H1 (cell line): ENCODE measurements at regions not wholly inside any gene's neighbourhood (a gene's known extent, or its start where the extent isn't known, plus 50 kb on each side); places are given as distances from the start of the nearest gene placed in this dataset.

Experiments
- CTCF ChIA-PET: fragments of 300-600 bp; sonication (Branson Sonifier 250); formaldehyde crosslinking; loops from one replicate; lab custom pipeline; 2021; ENCODE audit not compliant: partially characterized antibody; lab: Charles Lee
- POLR2A ChIA-PET: fragments of 300-600 bp; sonication (Branson Sonifier 250); formaldehyde crosslinking; loops from one replicate; lab custom pipeline; 2021; ENCODE audit warnings: inconsistent platforms; ENCODE audit not compliant: partially characterized antibody; lab: Charles Lee
- DNase-seq, 2 experiments: peaks; one replicate each; pipeline versions ENCODE4 v3.0.0 to v3.0.0-alpha.2; 2010 to 2022; ENCODE audit warnings: low spot score in 2 of 2, low read depth in 1 of 2, mixed read lengths in 1 of 2
- FAIRE-seq: peaks from 2 replicates; lab custom pipeline; 2011; peaks lifted over from hg19 to GRCh38; lab: Jason Lieb, UNC
- H2AFZ ChIP-seq: 2 replicates; pipeline ENCODE4 v1.8.1; 2012; ENCODE audit warnings: low read length, inconsistent platforms
- H2AK5ac ChIP-seq: 2 replicates; pipeline ENCODE4 v1.6.1; 2013; ENCODE audit warnings: low read depth, low read length
- H2BK120ac ChIP-seq: replicated peaks from 2 replicates; pipeline ENCODE3; 2013; ENCODE audit warnings: low read depth, low read length, inconsistent platforms
- H2BK12ac ChIP-seq: 2 replicates; pipeline ENCODE4 v1.6.1; 2013; ENCODE audit warnings: low read depth, low read length
- H2BK15ac ChIP-seq: 2 replicates; pipeline ENCODE4 v1.6.1; 2013; ENCODE audit warnings: low read length
- H2BK20ac ChIP-seq: 2 replicates; pipeline ENCODE4 v1.6.1; 2013; ENCODE audit warnings: low read length
- H2BK5ac ChIP-seq: 2 replicates; pipeline ENCODE4 v1.6.1; 2013; ENCODE audit warnings: low read depth, low read length
- H3K14ac ChIP-seq: 2 replicates; pipeline ENCODE4 v1.6.1; 2013; ENCODE audit warnings: inconsistent platforms; ENCODE audit not compliant: insufficient read length
- H3K18ac ChIP-seq: 2 replicates; pipeline ENCODE4 v1.6.1; 2013; ENCODE audit warnings: low read length; ENCODE audit errors: extremely low read depth
- H3K23ac ChIP-seq: 2 replicates; pipeline ENCODE4 v1.6.1; 2013; ENCODE audit warnings: inconsistent platforms; ENCODE audit not compliant: insufficient read length
- H3K23me2 ChIP-seq: 2 replicates; pipeline ENCODE4 v1.6.1; 2013; ENCODE audit warnings: low read depth, low read length
- H3K27ac ChIP-seq: 2 replicates; pipeline ENCODE4 v1.6.1; 2011; ENCODE audit warnings: low read depth, low read length, inconsistent platforms
- H3K27me3 ChIP-seq, 4 experiments: replicated peaks in 1 of 4; 1 replicate in 1 of 4; 2 replicates in 3 of 4; pipeline versions ENCODE4 v1.6.1 to v1.8.1; 2011 to 2013; ENCODE audit warnings: low read length in 3 of 4, mild to moderate bottlenecking in 3 of 4, inconsistent platforms in 2 of 4, mixed read lengths in 2 of 4, moderate library complexity in 1 of 4; ENCODE audit not compliant: control insufficient read depth in 3 of 4, insufficient read depth in 3 of 4; ENCODE audit errors: extremely low read depth in 1 of 4
- H3K36me3 ChIP-seq, 4 experiments: 2 replicates each; pipeline versions ENCODE4 v1.6.1 to v1.8.1; 2011 to 2013; ENCODE audit warnings: mild to moderate bottlenecking in 4 of 4, low read length in 3 of 4, moderate library complexity in 2 of 4, control low read depth in 1 of 4, inconsistent platforms in 1 of 4; ENCODE audit not compliant: insufficient read depth in 4 of 4, control insufficient read depth in 2 of 4
- H3K4ac ChIP-seq: replicated peaks from 2 replicates; pipeline ENCODE3; 2013; ENCODE audit warnings: low read length, low read depth, mixed read lengths, inconsistent platforms; ENCODE audit not compliant: insufficient read length
- H3K4me1 ChIP-seq, 4 experiments: replicated peaks in 1 of 4; 1 replicate in 1 of 4; 2 replicates in 3 of 4; pipeline versions ENCODE4 v1.6.1 to v1.8.1; 2011 to 2013; ENCODE audit warnings: low read length in 3 of 4, inconsistent platforms in 2 of 4, mixed read lengths in 1 of 4; ENCODE audit not compliant: insufficient read depth in 4 of 4, control insufficient read depth in 3 of 4
- H3K4me2 ChIP-seq, 2 experiments: 2 replicates each; pipeline versions ENCODE4 v1.6.1 to v1.8.1; 2011 to 2013; ENCODE audit warnings: low read depth in 2 of 2, low read length in 2 of 2, control low read depth in 1 of 2, inconsistent platforms in 1 of 2, mild to moderate bottlenecking in 1 of 2; ENCODE audit not compliant: insufficient read depth in 1 of 2
- H3K4me3 ChIP-seq, 4 experiments: fragments of 200-600, 300-600 bp in 1 of 4; sonication (generic), shearing (Covaris generic), sonication (Bioruptor Twin) in 1 of 4; 2 replicates each; pipeline versions ENCODE4 v1.5.1 to v1.8.1; 2011 to 2016; ENCODE audit warnings: low read length in 4 of 4, low read depth in 3 of 4, control low read depth in 2 of 4, inconsistent platforms in 2 of 4, mild to moderate bottlenecking in 2 of 4, mixed read lengths in 1 of 4, moderate library complexity in 1 of 4; ENCODE audit not compliant: insufficient read depth in 2 of 4; ENCODE audit errors: extremely low read depth in 1 of 4
- H3K56ac ChIP-seq: replicated peaks from 2 replicates; pipeline ENCODE3; 2013; ENCODE audit warnings: low read depth, mild to moderate bottlenecking, mixed read lengths, low read length, inconsistent platforms; ENCODE audit not compliant: insufficient read length
- H3K79me1 ChIP-seq: 2 replicates; pipeline ENCODE4 v1.6.1; 2013; ENCODE audit warnings: low read depth, low read length, control low read depth
- H3K79me2 ChIP-seq, 2 experiments: 2 replicates each; pipeline versions ENCODE4 v1.6.1 to v1.8.1; 2012 to 2013; ENCODE audit warnings: low read length in 2 of 2, mild to moderate bottlenecking in 2 of 2, inconsistent platforms in 1 of 2; ENCODE audit not compliant: insufficient read depth in 2 of 2, control insufficient read depth in 1 of 2
- H3K9ac ChIP-seq, 4 experiments: replicated peaks in 1 of 4; 1 replicate in 1 of 4; 2 replicates in 3 of 4; pipeline versions ENCODE4 v1.6.1 to v1.8.1; 2011 to 2013; ENCODE audit warnings: low read depth in 3 of 4, low read length in 3 of 4, control low read depth in 2 of 4, mild to moderate bottlenecking in 2 of 4, moderate library complexity in 2 of 4, inconsistent platforms in 1 of 4; ENCODE audit errors: extremely low read depth in 1 of 4
- H3K9me3 ChIP-seq, 2 experiments: 2 replicates each; pipeline versions ENCODE4 v1.6.1 to v1.8.1; 2012 to 2013; ENCODE audit warnings: mild to moderate bottlenecking in 2 of 2, moderate library complexity in 2 of 2, control low read depth in 1 of 2, inconsistent platforms in 1 of 2, low read depth in 1 of 2, low read length in 1 of 2, mixed read lengths in 1 of 2; ENCODE audit not compliant: insufficient read depth in 2 of 2
- H4K20me1 ChIP-seq, 2 experiments: replicated peaks in 1 of 2; 2 replicates each; pipeline versions ENCODE3 to v1.8.1; 2011 to 2013; ENCODE audit warnings: inconsistent platforms in 2 of 2, low read length in 2 of 2, mild to moderate bottlenecking in 1 of 2; ENCODE audit not compliant: insufficient read depth in 2 of 2, control insufficient read depth in 1 of 2
- H4K5ac ChIP-seq: 2 replicates; pipeline ENCODE4 v1.6.1; 2013; ENCODE audit warnings: low read length, low read depth, mixed read lengths, inconsistent platforms; ENCODE audit not compliant: insufficient read length
- H4K8ac ChIP-seq: 2 replicates; pipeline ENCODE4 v1.8.0; 2013; ENCODE audit warnings: mild to moderate bottlenecking, moderate library complexity, low read length, inconsistent platforms; ENCODE audit not compliant: insufficient read depth; ENCODE audit errors: extremely low read depth
- H4K91ac ChIP-seq: replicated peaks from 2 replicates; pipeline ENCODE3; 2013; ENCODE audit warnings: low read length, mixed read lengths, inconsistent platforms; ENCODE audit not compliant: insufficient read length
- ASH2L ChIP-seq: fragments of 200-600, 300-600 bp; sonication (generic); IDR thresholded peaks from one replicate; pipeline ENCODE4 v1.7.1; 2017; ENCODE audit warnings: low read length
- CHD2 ChIP-seq: IDR thresholded peaks from 2 replicates; pipeline ENCODE4 v1.6.1; 2012; ENCODE audit warnings: low read length, improper control_type of control experiment
- CREB1 ChIP-seq: IDR thresholded peaks from 2 replicates; pipeline ENCODE4 v1.6.1; 2012; ENCODE audit warnings: inconsistent platforms
- EP300 ChIP-seq, 2 experiments: IDR thresholded peaks; 1 replicate in 1 of 2; 2 replicates in 1 of 2; pipeline ENCODE4 v1.6.1; 2011 to 2012; ENCODE audit warnings: low read depth in 2 of 2, low read length in 2 of 2, mild to moderate bottlenecking in 2 of 2, borderline replicate concordance in 1 of 2, inconsistent platforms in 1 of 2, moderate library complexity in 1 of 2
- GABPA ChIP-seq: IDR thresholded peaks from 2 replicates; pipeline ENCODE4 v1.6.1; 2011; ENCODE audit warnings: mild to moderate bottlenecking, low read length, moderate library complexity, borderline replicate concordance; ENCODE audit not compliant: insufficient read depth
- KDM1A ChIP-seq: fragments of 200-600, 300-600 bp; sonication (generic); IDR thresholded peaks from 2 replicates; pipeline ENCODE4 v1.7.1; 2016; ENCODE audit warnings: mild to moderate bottlenecking, low read length, borderline replicate concordance
- NANOG ChIP-seq: IDR thresholded peaks from 2 replicates; pipeline ENCODE4 v1.6.1; 2011; ENCODE audit warnings: low read length, low read depth, mild to moderate bottlenecking, inconsistent platforms; ENCODE audit not compliant: insufficient read depth, poor library complexity, severe bottlenecking
- RFX5 ChIP-seq: IDR thresholded peaks from 2 replicates; pipeline ENCODE4 v1.6.1; 2011; ENCODE audit warnings: low read depth, low read length, improper control_type of control experiment, borderline replicate concordance
- RXRA ChIP-seq: IDR thresholded peaks from 2 replicates; pipeline ENCODE4 v1.6.1; 2011; ENCODE audit warnings: low read depth, mild to moderate bottlenecking, low read length, moderate library complexity; ENCODE audit not compliant: insufficient read depth
- SIN3A ChIP-seq, 2 experiments: IDR thresholded peaks in 1 of 2; conservative IDR thresholded peaks in 1 of 2; 2 replicates each; pipeline ENCODE4 v1.6.1; 2011 to 2012; ENCODE audit warnings: low read length in 2 of 2, improper control_type of control experiment in 1 of 2, low read depth in 1 of 2, mild to moderate bottlenecking in 1 of 2
- SP2 ChIP-seq: IDR thresholded peaks from 2 replicates; pipeline ENCODE4 v1.6.1; 2012; ENCODE audit warnings: mild to moderate bottlenecking, low read length, inconsistent platforms
- TAF1 ChIP-seq: IDR thresholded peaks from 2 replicates; pipeline ENCODE4 v1.6.1; 2011; ENCODE audit warnings: mild to moderate bottlenecking, low read depth, low read length
- TBP ChIP-seq: IDR thresholded peaks from 2 replicates; pipeline ENCODE4 v1.6.1; 2011; ENCODE audit warnings: low read depth, low read length, improper control_type of control experiment
- TCF12 ChIP-seq: IDR thresholded peaks from 2 replicates; pipeline ENCODE4 v1.6.1; 2011; ENCODE audit warnings: low read depth, mild to moderate bottlenecking, low read length
- ZNF274 ChIP-seq: IDR thresholded peaks from 2 replicates; pipeline ENCODE4 v1.7.0; 2012; ENCODE audit warnings: low read length, borderline replicate concordance; ENCODE audit errors: extremely low read depth
- TF ChIP-seq, protein P1 (sequence below): IDR thresholded peaks from 2 replicates; pipeline ENCODE4 v1.6.1; 2011; ENCODE audit warnings: low read length, improper control_type of control experiment

DNA sequence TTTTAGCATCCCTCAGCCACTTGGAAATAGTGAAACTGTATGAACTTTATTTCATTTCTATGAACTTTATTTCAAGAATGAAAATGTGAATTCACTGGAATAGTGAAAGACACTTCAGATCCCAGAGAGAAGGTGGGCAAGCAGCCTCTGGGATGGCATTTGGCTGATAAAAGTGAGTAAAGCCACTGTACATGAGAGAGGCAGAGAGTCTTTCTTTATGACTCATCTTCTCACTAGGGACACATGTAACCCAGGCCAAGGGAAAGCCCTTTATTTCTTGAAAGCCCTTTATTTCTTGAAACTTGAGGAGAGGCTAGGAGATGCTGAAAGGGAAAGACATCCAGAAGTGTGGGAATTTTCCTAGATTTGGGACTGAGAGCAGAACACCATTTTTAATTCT is 148.9 kb upstream of the SMIM30 start:
- H3K27ac ChIP-seq, result no peak overlapping the region
- H3K4me2 ChIP-seq, result no peak overlapping the region
- no peak overlapping the region for H4K5ac ChIP-seq
- no peak overlapping the region for H2BK12ac ChIP-seq
- H2AK5ac ChIP-seq, result no peak overlapping the region
- TF ChIP-seq CREB1 (no peak), SP2 (no peak), SIN3A (conservative IDR thresholded peaks at IDR 0.05 in 1 of 2, IDR thresholded peaks at IDR 0.05 in 1 of 2; ENCODE audit: low read depth in 1 of 2, low read length in 2 of 2) (no peak), KDM1A (no peak), GABPA (no peak), RXRA (no peak), TCF12 (no peak), CHD2 (no peak), ASH2L (no peak), NANOG (no peak), ZNF274 (no peak), TBP (no peak), EP300 (IDR thresholded peaks at IDR 0.05; ENCODE audit: borderline replicate concordance in 1 of 2, low read depth in 2 of 2, low read length in 2 of 2) (no peak), TAF1 (no peak), RFX5 (no peak)
- TF ChIP-seq, protein P1, sequence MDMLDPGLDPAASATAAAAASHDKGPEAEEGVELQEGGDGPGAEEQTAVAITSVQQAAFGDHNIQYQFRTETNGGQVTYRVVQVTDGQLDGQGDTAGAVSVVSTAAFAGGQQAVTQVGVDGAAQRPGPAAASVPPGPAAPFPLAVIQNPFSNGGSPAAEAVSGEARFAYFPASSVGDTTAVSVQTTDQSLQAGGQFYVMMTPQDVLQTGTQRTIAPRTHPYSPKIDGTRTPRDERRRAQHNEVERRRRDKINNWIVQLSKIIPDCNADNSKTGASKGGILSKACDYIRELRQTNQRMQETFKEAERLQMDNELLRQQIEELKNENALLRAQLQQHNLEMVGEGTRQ, result no peak
- H2BK20ac ChIP-seq, result no peak overlapping the region
- DNase-seq, result no peak
- H3K4me3 ChIP-seq, result no peak overlapping the region
- H3K4me1 ChIP-seq, result no peaks in the 10 kb centered on the region
- no peaks in the 10 kb centered on the region for H3K79me2 ChIP-seq
- no peak overlapping the region for H2AFZ ChIP-seq
- CTCF ChIA-PET, result no interaction called here
- no peak overlapping the region for H3K23ac ChIP-seq
- no peak for FAIRE-seq
- H3K14ac ChIP-seq, result no peak overlapping the region
- POLR2A ChIA-PET, result no interaction called here
- H3K4ac ChIP-seq, result no peak overlapping the region
- no peak overlapping the region for H2BK15ac ChIP-seq
- no peak overlapping the region for H3K56ac ChIP-seq
- H3K23me2 ChIP-seq, result no peaks in the 10 kb centered on the region
- no peaks in the 10 kb centered on the region for H3K27me3 ChIP-seq
- H4K8ac ChIP-seq, result no peak overlapping the region
- no peak overlapping the region for H2BK120ac ChIP-seq
- H3K9ac ChIP-seq, result no peak overlapping the region
- no peak overlapping the region for H2BK5ac ChIP-seq
- no peaks in the 10 kb centered on the region for H4K20me1 ChIP-seq
- no peaks in the 10 kb centered on the region for H3K79me1 ChIP-seq
- H3K18ac ChIP-seq, result no peak overlapping the region
- H4K91ac ChIP-seq, result no peak overlapping the region
- H3K36me3 ChIP-seq, result no peaks in the 10 kb centered on the region
- peaks cover 9 to 14% of the 10 kb centered on the region in 2 experiments for H3K9me3 ChIP-seq
